ENCODE measurements at regions not wholly inside any gene's neighbourhood (a gene's known extent, or its start where the extent isn't known, plus 50 kb on each side); places are given as distances from the start of the nearest gene placed in this dataset.

- Histone ChIP-seq H3K27me3 (replicated peaks; ENCODE audit: insufficient read depth) (no peaks in the 10 kb centered on the region), H3K4me1 (ENCODE audit: control insufficient read depth in 1 of 2, low read depth in 2 of 2) (peaks cover 0 to 5% of the 10 kb centered on the region in 2 donors), H3K36me3 (no peaks in the 10 kb centered on the region), H3K9me3 (no peaks in the 10 kb centered on the region), H3K4me3 (no peak overlapping the region), H3K27ac (no peak overlapping the region)
- ATAC-seq (ENCODE audit: insufficient number of reproducible peaks, low FRiP score, low read depth) (no peak), DNase-seq (ENCODE audit: low spot score) (no peak)
- TF ChIP-seq CTCF (IDR thresholded peaks at IDR 0.05): no peak
Measured at GRCh38 chr17:63039342-63039741, 73.3 kb downstream of the TANC2 start.

DNA sequence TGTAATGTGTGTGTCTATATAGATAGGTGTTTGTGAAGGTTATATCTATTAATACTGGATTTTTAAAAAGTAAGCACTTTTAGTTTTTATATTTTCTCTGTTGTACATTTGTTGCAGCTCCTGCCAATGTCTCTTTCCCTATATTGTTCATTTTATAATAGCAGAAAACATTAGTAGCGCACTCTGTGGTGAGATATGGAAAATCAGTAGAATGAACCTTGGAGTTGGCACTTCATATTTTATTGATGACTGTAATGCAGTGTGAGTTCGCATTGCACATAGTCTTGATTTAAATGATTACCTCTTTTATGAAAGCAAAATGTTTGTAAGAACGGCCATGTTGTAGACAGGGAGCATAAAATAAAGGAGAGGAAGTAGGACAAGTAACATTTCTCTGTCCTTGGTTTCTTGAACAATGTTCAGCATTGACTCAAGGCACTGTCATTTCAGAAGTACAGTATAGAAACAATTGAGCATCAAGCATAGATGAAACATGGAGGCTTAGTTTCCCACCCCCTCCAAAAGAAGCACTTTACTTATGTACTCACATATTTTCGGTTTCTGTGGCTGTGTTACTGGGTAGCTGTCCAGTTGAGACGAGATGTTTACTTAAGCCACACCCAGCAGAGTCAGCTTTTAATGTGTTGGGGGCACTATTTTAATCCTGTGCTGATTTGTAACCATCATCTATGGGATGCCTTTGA lies 74.0 kb downstream of the TANC2 start:
- Histone ChIP-seq H3K4me1 (ENCODE audit: control insufficient read depth in 1 of 2, low read depth in 2 of 2) (peaks cover 0 to 5% of the 10 kb centered on the region in 2 donors), H3K27me3 (replicated peaks; ENCODE audit: insufficient read depth) (no peaks in the 10 kb centered on the region), H3K4me3 (no peak overlapping the region), H3K9me3 (no peaks in the 10 kb centered on the region), H3K27ac (no peak overlapping the region), H3K36me3 (no peaks in the 10 kb centered on the region)
- no peak for TF ChIP-seq CTCF (IDR thresholded peaks at IDR 0.05)
- ATAC-seq (ENCODE audit: insufficient number of reproducible peaks, low FRiP score, low read depth) (no peak), DNase-seq (ENCODE audit: low spot score) (no peak)

GRCh38 chr17:63040816-63041215 lies 74.8 kb downstream of the TANC2 start:
- Histone ChIP-seq H3K9me3 (no peaks in the 10 kb centered on the region), H3K4me1 (ENCODE audit: control insufficient read depth in 1 of 2, low read depth in 2 of 2) (peaks cover 0 to 5% of the 10 kb centered on the region in 2 donors), H3K4me3 (no peak overlapping the region), H3K27me3 (replicated peaks; ENCODE audit: insufficient read depth) (no peaks in the 10 kb centered on the region), H3K36me3 (no peaks in the 10 kb centered on the region), H3K27ac (no peak overlapping the region)
- DNase-seq (ENCODE audit: low spot score): no peak
- ATAC-seq (ENCODE audit: insufficient number of reproducible peaks, low FRiP score, low read depth): no peak
- no peak for TF ChIP-seq CTCF (IDR thresholded peaks at IDR 0.05)

DNA sequence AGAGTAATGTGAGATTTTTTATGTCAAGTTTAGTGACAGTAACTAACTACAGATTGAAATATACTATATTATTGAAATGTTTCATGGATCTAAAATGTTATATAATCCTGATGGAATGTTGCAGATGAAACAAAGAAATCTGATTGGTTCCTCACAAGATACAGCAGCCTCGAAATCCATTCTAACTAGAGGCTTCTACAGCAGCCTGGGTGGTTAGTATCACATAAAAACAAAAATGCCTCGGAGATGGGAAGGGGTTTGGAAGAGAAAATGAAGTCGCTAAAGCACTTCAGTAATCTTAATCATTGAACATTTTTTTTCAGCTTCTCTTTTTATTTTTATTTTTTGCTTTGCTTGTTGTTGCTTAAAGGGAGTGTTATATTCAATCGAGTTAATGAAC lies 75.2 kb downstream of the TANC2 start:
- no peaks in the 10 kb centered on the region for H3K27me3 ChIP-seq (replicated peaks; ENCODE audit: insufficient read depth)
- no peak overlapping the region for H3K4me3 ChIP-seq
- H3K9me3 ChIP-seq: no peaks in the 10 kb centered on the region
- peaks cover 0 to 5% of the 10 kb centered on the region in 2 donors for H3K4me1 ChIP-seq (ENCODE audit: control insufficient read depth in 1 of 2, low read depth in 2 of 2)
- H3K27ac ChIP-seq: no peak overlapping the region
- TF ChIP-seq CTCF (IDR thresholded peaks at IDR 0.05): no peak
- ATAC-seq (ENCODE audit: insufficient number of reproducible peaks, low FRiP score, low read depth) (no peak), DNase-seq (ENCODE audit: low spot score) (no peak)
- no peaks in the 10 kb centered on the region for H3K36me3 ChIP-seq

GRCh38 chr17:63041722-63042121 lies 75.7 kb downstream of the TANC2 start:
- Histone ChIP-seq H3K4me3 (no peak overlapping the region), H3K36me3 (no peaks in the 10 kb centered on the region), H3K4me1 (ENCODE audit: control insufficient read depth in 1 of 2, low read depth in 2 of 2) (peaks cover 0 to 5% of the 10 kb centered on the region in 2 donors), H3K27me3 (replicated peaks; ENCODE audit: insufficient read depth) (no peaks in the 10 kb centered on the region), H3K27ac (no peak overlapping the region), H3K9me3 (no peaks in the 10 kb centered on the region)
- no peak for TF ChIP-seq CTCF (IDR thresholded peaks at IDR 0.05)
- ATAC-seq (ENCODE audit: insufficient number of reproducible peaks, low FRiP score, low read depth) (no peak), DNase-seq (ENCODE audit: low spot score) (no peak)
